Heart right ventricle (tissue), 16 donors: ENCODE measurements at regions not wholly inside any gene's neighbourhood (a gene's known extent, or its start where the extent isn't known, plus 50 kb on each side); places are given as distances from the start of the nearest gene placed in this dataset.

ENCODE experiments used
- ATAC-seq, 8 donors: fragments of 200-7000 bp; cut with Tn5 transposase; one replicate each; pipeline ENCODE4 v1.9.1; 2020; ENCODE audit warnings: mild to moderate bottlenecking in 8 of 8, moderate library complexity in 8 of 8, moderate number of reproducible peaks in 1 of 8
- DNase-seq, 2 donors: peaks; one replicate each; pipeline ENCODE4 v3.0.0-alpha.2; 2020
- H3K27ac ChIP-seq, 10 donors: fragments of 200-600 bp; sonication (generic) in 2 of 10; one replicate each; pipeline versions ENCODE4 v1.5.0 to v1.8.0; 2020 to 2022; ENCODE audit warnings: mild to moderate bottlenecking in 3 of 10
- H3K27me3 ChIP-seq, 7 donors: fragments of 200-600 bp; one replicate each; pipeline ENCODE4 v1.8.0; 2021 to 2022; ENCODE audit warnings: mild to moderate bottlenecking in 2 of 7
- H3K36me3 ChIP-seq, 9 donors: fragments of 200-600 bp; sonication (generic) in 1 of 9; one replicate each; pipeline versions ENCODE4 v1.5.0 to v1.8.0; 2020 to 2022; ENCODE audit warnings: mild to moderate bottlenecking in 2 of 9
- H3K4me1 ChIP-seq, 9 donors: fragments of 200-600 bp; sonication (generic) in 1 of 9; one replicate each; pipeline versions ENCODE4 v1.5.0 to v1.8.0; 2020 to 2022; ENCODE audit warnings: mild to moderate bottlenecking in 4 of 9
- H3K4me3 ChIP-seq, 10 donors: fragments of 200-600 bp; sonication (generic) in 2 of 10; one replicate each; pipeline versions ENCODE4 v1.5.0 to v1.8.0; 2020 to 2022; ENCODE audit warnings: mild to moderate bottlenecking in 7 of 10, moderate library complexity in 2 of 10
- H3K9me3 ChIP-seq, 11 donors: fragments of 200-600 bp in 10 of 11; sonication (generic) in 2 of 11; one replicate each; pipeline versions ENCODE4 v1.5.0 to v1.8.0; 2013 to 2022; ENCODE audit warnings: mild to moderate bottlenecking in 2 of 11, control low read depth in 1 of 11, moderate library complexity in 1 of 11
- CTCF ChIP-seq, 9 donors: fragments of 200-600 bp; sonication (generic) in 2 of 9; IDR thresholded peaks; one replicate each; pipeline versions ENCODE4 v1.5.0 to v1.8.0; 2021 to 2022; ENCODE audit warnings: antibody characterized with exemption in 9 of 9, mild to moderate bottlenecking in 5 of 9, moderate library complexity in 1 of 9
- WGBS, 2 donors: extraction: QIAGEN DNeasy Blood & Tissue Kit; methylation state at CpG; one replicate each; pipeline ENCODE4 v1.1.7; 2013; ENCODE audit warnings: inconsistent platforms in 1 of 2; 5-methylcytosine and 5-hydroxymethylcytosine counted together
- intact Hi-C, 10 donors: fragments of 100-400 bp; cut with DNase I; formaldehyde crosslinking; loops; one replicate each; pipeline versions ENCODE4 v1.11.1 to v1.14.2; 2022
- donor health status: Arrhythmogenic right ventricular cardiomyopathy.
- donor health status: ischemic (EF 13 %, LVEDD 7.1; RV severe dilation, severe dysfunction).
- donor health status: healthy with polysubstance abuse.
- donor health status: DM: no; HTN: yes; CAD: no.
- donor health status: DM: no; HTN: no; CAD: no.
- donor health status: ischemic (EF 25% LVEDD 6.9; RV normal size, moderate dysfunction).
- donor health status: ischemic (EF 25% LVEDD 5.7; RV mildly dilated, moderate dysfunction).
- donor health status: healthy.
- donor health status: DM: yes; HTN: yes; CAD: no.
- donor health status: Ischemic cardiomyopathy.
- donor health status: ischemic (EF 35%, LVEDD 5.7; RV mildly dilated, moderate dysfunction).
- donor health status: nonischemic (EF 11% LVEDD 7.7; RV severe dilation, severe dysfunction).
- donor health status: DM: yes; HTN: yes; CAD: no.
- donor health status: PGD.
- donor health status: ischemic (EF 29% LVEDD 5.4; RV normal size, mild dysfunction).
- donor health status: nonischemic (EF 23%, LVEDD 6.1; RV moderate dilation, normal function).

- WGBS, 2 donors = 80 to 86% methylated on average over 4 of the region's 4 CpGs
- Histone ChIP-seq H3K4me1 (no peaks in the 10 kb centered on the region), H3K36me3 (no peaks in the 10 kb centered on the region), H3K4me3 (no peak overlapping the region), H3K27me3 (no peaks in the 10 kb centered on the region), H3K9me3 (no peaks in the 10 kb centered on the region), H3K27ac (no peak overlapping the region)
- no peak for DNase-seq
- no peak for TF ChIP-seq CTCF (IDR thresholded peaks at IDR 0.05)
- no peak for ATAC-seq
- intact Hi-C loops = no loop called here
Measured at GRCh38 chr5:155831491-155831890, 495.5 kb upstream of the SGCD start.

- Histone ChIP-seq H3K36me3 (no peaks in the 10 kb centered on the region), H3K27me3 (no peaks in the 10 kb centered on the region), H3K4me1 (no peaks in the 10 kb centered on the region), H3K4me3 (no peak overlapping the region), H3K9me3 (no peaks in the 10 kb centered on the region), H3K27ac (no peak overlapping the region)
- intact Hi-C loops = no loop called here
- ATAC-seq (no peak), DNase-seq (no peak)
- WGBS, 2 donors = 95 to 96% methylated on average over 1 of the region's 1 CpG
- TF ChIP-seq CTCF (IDR thresholded peaks at IDR 0.05) = no peak
Measured at GRCh38 chr5:155833287-155833686, 493.7 kb upstream of the SGCD start.

GRCh38 chr5:155834271-155834975 is 492.5 kb upstream of the SGCD start:
- no peak for TF ChIP-seq CTCF (IDR thresholded peaks at IDR 0.05)
- H3K27ac ChIP-seq = no peak overlapping the region

GRCh38 chr5:155836089-155836803 is 490.7 kb upstream of the SGCD start:
- no peaks in the 10 kb centered on the region for H3K27me3 ChIP-seq
- H3K9me3 ChIP-seq = no peaks in the 10 kb centered on the region
- H3K4me1 ChIP-seq = no peaks in the 10 kb centered on the region
- 46 to 72% methylated on average over 4 of the region's 4 CpGs for WGBS, 2 donors
- DNase-seq (no peak), ATAC-seq (peak in 2 of 8 donors; percentile 44 to 68)
- no peak overlapping the region for H3K4me3 ChIP-seq
- no peak for TF ChIP-seq CTCF (IDR thresholded peaks at IDR 0.05)
- no peak overlapping the region for H3K27ac ChIP-seq
- H3K36me3 ChIP-seq = no peaks in the 10 kb centered on the region
- intact Hi-C loops = no loop called here

More at GRCh38 chr5:155834271-155834975, 492.5 kb upstream of the SGCD start:
- intact Hi-C loops = no loop called here
- Histone ChIP-seq H3K4me3 (no peak overlapping the region), H3K9me3 (no peaks in the 10 kb centered on the region), H3K4me1 (no peaks in the 10 kb centered on the region), H3K27me3 (no peaks in the 10 kb centered on the region), H3K36me3 (no peaks in the 10 kb centered on the region)
- DNase-seq (no peak), ATAC-seq (no peak)
- 88 to 91% methylated on average over 9 of the region's 9 CpGs for WGBS, 2 donors
